Superior temporal gyrus (tissue), 1 donor: ENCODE measurements at regions not wholly inside any gene's neighbourhood (a gene's known extent, or its start where the extent isn't known, plus 50 kb on each side); places are given as distances from the start of the nearest gene placed in this dataset.
"Not testable (repeated sequence)": the region's sequence is repeated elsewhere in the genome, so short reads cannot be mapped to it uniquely, and the experiment has no call there.

Experiments
- DNase-seq: peaks from one replicate; pipeline ENCODE4 v3.0.0-alpha.2; 2016; ENCODE audit errors: extremely low spot score

GRCh38 chr18:41693008-41693407 lies 262.0 kb upstream of the PIK3C3 start:
- no peak for DNase-seq

DNA sequence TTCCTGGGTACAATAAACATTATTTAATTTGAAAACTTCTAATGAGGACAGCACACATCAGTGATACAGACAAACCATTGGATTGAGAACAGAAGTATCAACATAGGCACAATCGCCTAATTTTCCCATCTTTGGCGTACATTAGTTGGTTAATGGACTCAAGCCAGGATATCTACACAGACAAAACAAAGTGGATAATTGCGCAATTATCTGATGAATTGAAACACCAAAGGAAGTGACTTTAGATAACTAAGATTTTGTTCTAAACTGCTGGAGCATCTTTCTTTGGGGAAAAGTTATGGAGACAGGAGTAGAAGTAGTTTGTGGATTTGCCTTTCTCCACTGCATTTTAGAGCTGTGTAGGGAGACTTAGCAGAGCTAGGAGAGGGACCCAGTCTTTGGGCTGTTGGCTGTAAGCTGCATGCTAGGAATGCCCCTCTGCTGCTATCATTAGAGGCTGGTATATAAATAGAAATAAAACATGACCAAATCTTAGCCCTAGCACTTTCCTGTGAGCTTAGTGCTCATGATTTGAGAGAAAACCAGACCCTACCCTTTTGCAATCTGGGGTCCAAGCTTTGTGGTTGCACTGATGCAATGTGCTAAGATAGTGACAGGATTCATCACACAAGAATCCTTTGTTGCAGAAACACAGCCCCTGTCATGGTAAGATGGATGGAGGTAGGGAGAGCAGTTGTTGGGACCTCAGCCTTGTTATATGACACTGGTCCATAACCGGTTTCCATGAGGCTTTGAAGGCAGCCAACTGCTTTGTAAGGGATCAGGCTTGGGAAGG lies 264.5 kb upstream of the PIK3C3 start:
- DNase-seq, result no peak

DNA sequence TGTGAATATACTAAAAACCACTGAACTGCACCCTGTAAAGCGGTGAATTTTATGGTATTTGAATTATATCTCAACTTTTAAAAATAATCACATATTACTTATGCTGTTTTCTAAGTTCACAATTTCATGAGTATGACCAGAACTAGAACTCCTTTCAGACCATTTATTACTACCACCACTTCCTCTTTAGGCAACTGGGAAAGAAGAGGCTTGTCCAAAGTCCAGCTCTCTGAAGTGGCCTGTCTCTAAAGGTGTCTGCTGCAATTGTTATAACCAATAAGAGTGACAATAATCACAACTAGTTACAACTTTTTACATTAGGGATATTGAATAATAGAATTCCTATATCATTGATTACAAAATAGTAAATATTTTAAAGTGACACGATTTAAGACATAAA lies 267.9 kb upstream of the PIK3C3 start:
- DNase-seq, result no peak

DNA sequence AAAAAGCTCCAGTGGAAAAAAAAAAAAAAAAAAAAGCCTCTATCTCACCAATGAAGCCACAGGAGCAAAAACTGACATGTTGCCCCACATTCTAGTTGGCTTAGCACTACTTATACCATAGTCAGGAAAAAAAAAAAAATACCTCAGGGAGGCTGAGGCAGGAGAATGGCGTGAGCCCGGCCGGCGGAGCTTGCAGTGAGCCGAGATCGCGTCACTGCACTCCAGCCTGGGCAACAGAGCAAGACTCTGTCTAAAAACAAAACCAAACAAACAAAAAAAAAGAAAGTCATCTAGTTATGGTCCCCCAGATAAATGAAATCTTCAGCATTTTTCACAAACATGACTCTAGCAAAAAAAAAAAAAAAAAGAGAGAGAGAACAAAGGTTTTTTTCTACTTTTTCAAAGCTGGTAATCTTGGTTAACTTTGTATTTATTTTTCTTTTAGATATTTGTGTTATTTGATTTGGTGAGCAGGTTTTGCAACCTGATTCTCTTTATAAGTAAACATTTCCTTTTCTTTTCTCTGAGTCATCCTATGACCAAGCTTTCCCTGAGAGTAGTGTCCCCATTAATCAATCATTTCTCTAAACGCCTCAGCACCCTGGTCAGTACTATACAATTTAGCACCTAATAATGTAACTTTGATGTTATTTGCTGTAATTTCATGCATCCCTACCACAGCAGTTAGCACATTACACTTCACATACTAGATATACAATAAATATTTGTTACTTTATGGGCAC lies 273.7 kb upstream of the PIK3C3 start:
- DNase-seq, result no peak

- no peak for DNase-seq
Observed at GRCh38 chr18:41674506-41674905, 280.5 kb upstream of the PIK3C3 start.

- DNase-seq, result no peak
Observed at GRCh38 chr18:41666231-41666630, 288.8 kb upstream of the PIK3C3 start.

- no peak for DNase-seq
Observed at GRCh38 chr18:41665210-41665609, 289.8 kb upstream of the PIK3C3 start.

DNA sequence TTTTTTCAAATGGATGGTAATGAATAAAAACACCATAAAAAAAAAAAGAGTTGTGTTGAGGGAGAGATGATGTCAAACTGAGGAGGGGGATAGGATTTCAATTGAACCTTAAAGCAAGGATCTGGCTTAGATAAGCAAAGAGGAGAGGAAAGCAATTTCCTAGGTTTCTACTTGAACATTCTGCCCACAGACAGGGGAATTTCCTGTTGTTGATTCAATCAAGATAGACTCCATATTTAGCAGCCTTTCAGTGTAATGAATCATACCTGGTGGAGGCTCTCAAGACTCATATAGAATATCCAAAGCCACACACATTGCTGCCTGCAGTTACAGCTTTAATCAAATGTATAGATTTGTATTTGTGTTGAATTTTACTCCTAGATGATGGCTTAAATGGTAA lies 294.4 kb upstream of the PIK3C3 start:
- DNase-seq, result no peak

- no peak for DNase-seq
Observed at GRCh38 chr18:41659438-41660130, 295.4 kb upstream of the PIK3C3 start.

- DNase-seq, result no peak
Observed at GRCh38 chr18:41657189-41657588, 297.8 kb upstream of the PIK3C3 start.

DNA sequence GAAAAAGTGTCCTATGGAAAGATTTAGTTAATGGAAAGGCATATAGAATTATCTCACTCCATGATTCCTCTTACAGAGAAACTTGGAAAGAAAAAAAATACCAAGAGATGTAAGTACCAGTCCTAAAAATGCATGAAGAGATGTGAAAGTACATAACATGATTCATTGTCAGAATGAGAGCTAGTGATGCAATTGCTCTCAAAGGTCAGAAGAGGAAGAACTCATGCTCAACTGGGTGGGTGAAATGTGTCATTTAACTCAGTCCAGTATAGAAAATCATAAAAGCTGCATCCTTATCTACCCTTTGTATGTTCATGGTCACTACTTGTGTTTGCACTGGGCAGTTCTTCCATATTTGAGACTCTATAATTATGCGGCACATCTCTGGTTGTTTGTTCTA lies 300.0 kb upstream of the PIK3C3 start:
- DNase-seq, result no peak

DNA sequence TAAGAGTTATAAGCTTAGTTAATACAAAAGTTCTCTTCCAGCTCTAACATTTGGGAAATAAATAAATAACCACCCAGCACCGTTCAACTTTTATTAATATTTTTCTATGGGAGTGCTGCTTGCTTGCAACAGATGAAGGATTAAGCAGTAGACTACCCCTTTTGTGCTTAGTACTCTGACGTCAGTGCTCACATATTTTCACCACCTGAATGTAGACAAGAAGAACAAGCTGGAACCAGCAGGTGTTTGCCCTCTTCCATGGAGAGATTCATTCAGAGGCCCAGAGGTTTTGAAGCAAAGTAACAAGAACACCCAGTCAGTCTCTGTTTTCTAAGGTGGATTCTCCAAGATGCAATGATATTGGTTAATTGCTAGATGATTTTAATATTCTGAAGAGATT lies 307.1 kb upstream of the PIK3C3 start:
- no peak for DNase-seq

GRCh38 chr18:41646915-41647620 lies 308.0 kb upstream of the PIK3C3 start:
- DNase-seq, result no peak

DNA sequence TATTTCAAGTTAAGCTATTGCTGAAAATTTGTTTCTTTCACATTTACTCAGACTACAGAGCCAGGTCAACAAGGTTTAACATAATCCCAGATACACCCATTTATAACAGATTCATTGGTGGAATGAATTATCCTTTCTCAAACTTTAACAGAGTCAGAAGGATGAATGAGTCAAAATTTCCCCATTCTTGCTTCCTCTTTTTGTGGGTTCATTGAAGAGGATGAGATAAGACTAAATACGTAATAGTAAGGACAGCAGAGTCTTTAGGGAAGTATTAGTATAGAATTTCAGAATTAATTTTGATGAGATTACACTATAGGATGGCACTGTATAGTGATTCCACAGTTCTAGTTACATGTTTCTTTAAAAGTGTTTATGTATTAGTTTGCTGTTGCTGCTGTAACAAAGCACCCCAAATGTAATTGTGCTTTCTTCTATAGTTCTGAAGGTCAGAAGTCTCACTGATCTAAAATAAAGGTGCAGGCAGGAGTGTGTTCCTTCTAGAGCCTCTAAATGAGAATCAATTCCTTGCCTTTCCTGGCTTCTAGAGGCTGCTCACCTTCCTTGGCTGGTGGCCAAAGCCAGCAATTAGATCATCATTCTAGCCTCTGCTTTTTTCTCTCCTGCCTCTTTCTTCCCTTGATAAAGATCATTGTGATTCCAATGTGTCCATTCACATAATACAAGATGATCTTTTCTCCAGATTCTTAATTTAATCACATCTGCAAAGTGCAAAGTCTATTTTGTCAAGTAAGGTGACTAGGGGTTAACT lies 309.3 kb upstream of the PIK3C3 start:
- DNase-seq, result no peak

- DNase-seq, result no peak
Observed at GRCh38 chr18:41644466-41644865, 310.6 kb upstream of the PIK3C3 start.

DNA sequence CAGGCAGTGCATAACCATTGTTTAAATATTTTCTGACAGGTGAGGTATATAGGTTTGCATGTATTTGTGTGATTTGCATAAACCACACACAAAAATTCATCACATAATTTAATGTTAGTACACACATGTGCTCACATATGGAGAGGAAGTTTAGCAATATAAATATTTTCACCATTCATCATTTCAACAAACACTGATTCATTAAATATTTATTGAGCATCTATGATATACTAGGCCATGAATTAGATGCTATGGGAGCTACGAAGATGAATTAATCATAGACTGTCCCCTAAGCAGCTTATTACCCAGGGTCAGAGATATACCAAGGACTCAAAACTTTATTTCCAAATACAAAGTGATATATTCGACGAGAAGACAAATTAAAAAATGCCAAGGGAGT lies 311.6 kb upstream of the PIK3C3 start:
- DNase-seq, result no peak

DNA sequence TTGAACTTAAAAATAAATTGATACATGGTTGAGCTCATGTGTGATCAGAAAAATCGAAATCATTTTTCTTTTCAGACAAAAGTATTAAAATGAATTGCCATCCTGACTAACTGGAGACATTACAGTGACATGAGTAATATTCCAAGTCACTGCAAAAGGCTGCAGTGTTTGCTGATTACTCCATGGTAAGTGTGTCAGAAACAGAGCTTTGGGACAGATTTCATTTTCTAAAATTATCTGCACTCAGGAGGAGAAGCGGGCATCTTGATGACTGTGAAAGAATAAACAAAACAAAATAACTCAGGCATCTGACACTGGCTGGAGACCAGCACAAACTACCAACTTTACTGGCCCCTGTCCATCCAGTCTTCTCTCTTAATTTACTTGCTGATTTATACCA lies 312.3 kb upstream of the PIK3C3 start:
- DNase-seq, result no peak

- no peak for DNase-seq
Observed at GRCh38 chr18:41639218-41639617, 315.8 kb upstream of the PIK3C3 start.

- DNase-seq, result not testable (repeated sequence)
Observed at GRCh38 chr18:41631723-41632285, 323.2 kb upstream of the PIK3C3 start.

GRCh38 chr18:41630232-41630886 lies 324.7 kb upstream of the PIK3C3 start:
- no peak for DNase-seq
